ENCODE measurements at regions not wholly inside any gene's neighbourhood (a gene's known extent, or its start where the extent isn't known, plus 50 kb on each side); places are given as distances from the start of the nearest gene placed in this dataset.
A peak's percentile ranks its signal among the peaks of the same experiment; 100 is the strongest.
"Not testable (repeated sequence)": the region's sequence is repeated elsewhere in the genome, so short reads cannot be mapped to it uniquely, and the experiment has no call there.

DNA sequence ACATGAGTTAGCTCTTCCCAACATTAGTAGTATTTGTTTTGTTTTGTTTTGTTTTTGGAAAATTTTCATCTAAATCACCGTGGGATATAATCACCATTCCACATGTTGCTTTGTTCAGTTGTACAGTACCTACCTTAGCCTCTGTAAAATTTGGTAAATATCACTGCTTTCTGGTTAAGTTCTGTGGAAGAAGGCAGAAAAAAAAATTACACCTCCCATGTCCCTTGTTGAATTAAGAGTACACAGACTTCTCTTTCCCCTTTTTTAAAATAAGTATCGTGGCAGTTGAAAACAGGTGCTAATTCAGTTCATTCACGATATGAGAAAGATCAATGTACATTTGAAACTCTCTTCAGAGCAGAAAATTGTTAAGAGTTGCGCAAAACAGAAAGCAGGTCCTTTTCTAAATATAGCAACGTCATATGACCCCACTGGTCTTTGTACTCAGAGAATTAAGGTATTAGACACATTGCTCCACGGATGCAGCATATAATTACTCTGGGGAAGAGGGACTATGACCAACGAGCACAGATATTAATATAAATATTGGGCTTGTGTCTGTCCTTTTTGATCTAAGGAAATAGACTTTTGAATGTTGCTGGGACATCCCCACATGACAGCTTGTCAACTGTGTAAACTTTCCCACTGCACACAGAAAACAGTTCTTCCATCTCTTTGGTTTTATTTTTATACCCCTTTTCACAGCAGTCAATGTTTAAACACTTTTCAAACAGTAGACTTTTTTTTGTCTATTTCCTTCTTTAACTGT is 58.6 kb upstream of the ZNF217 start:
- H3K4me3 Mint-ChIP-seq: peak overlapping the region; percentile 49 to 82 (median 74)
- H3K9me3 Mint-ChIP-seq: no peaks in the 10 kb centered on the region
- H3K4me1 ChIP-seq (ENCODE audit: insufficient read depth, low read length): peaks cover 43% of the 10 kb centered on the region
- peak overlapping the region; percentile 4 to 11 for H3K4me3 ChIP-seq (ENCODE audit: low read length in 2 of 2)
- peaks cover 27 to 41% (median 35%) of the 10 kb centered on the region in 4 donors for H3K4me1 Mint-ChIP-seq
- peak overlapping the region; percentile 55 for H3K27ac ChIP-seq (ENCODE audit: low read depth, low read length)
- H3K36me3 Mint-ChIP-seq: no peaks in the 10 kb centered on the region
- peak; percentile 21 to 44 (median 32) for DNase-seq
- no peaks in the 10 kb centered on the region for H3K27me3 ChIP-seq (ENCODE audit: insufficient read depth, low read length)
- no peaks in the 10 kb centered on the region for H3K36me3 ChIP-seq (ENCODE audit: insufficient read depth, low read length)
- no peaks in the 10 kb centered on the region for H3K9me3 ChIP-seq (ENCODE audit: control insufficient read depth in 1 of 2, low read length in 2 of 2)
- POLR2A ChIA-PET (ENCODE audit: partially characterized antibody): interaction anchor here (0.7 to 3.3 kb wide), 9 partner anchors 9 to 221 kb away, joined by 3 to 30 read pairs (median 7); no protein-coding TSS in a partner anchor
- CTCF ChIA-PET (ENCODE audit: partially characterized antibody): interaction anchor here (1.0 to 2.6 kb wide), 5 partner anchors 9 to 263 kb away, joined by 4 to 9 read pairs (median 5); no protein-coding TSS in a partner anchor
- H3K27me3 Mint-ChIP-seq: no peaks in the 10 kb centered on the region
- intact Hi-C loops (cut with micrococcal nuclease): loop anchor here (2.0 kb wide), 2 partner anchors 57 to 73 kb away; no protein-coding TSS in a partner anchor
- peak overlapping the region; percentile 80 to 97 (median 94) for H3K27ac Mint-ChIP-seq

- CTCF ChIA-PET (ENCODE audit: partially characterized antibody): interaction anchor here (1.9 kb wide), 1 partner anchor 11 kb away, joined by 5 read pairs; no protein-coding TSS in a partner anchor
- peaks cover 22% of the 10 kb centered on the region for H3K4me1 ChIP-seq (ENCODE audit: insufficient read depth, low read length)
- not testable (repeated sequence) for DNase-seq
Observed at GRCh38 chr20:53649493-53649892, 55.9 kb upstream of the ZNF217 start.

GRCh38 chr20:53647286-53647821 is 53.7 kb upstream of the ZNF217 start:
- no peaks in the 10 kb centered on the region for H3K36me3 ChIP-seq (ENCODE audit: insufficient read depth, low read length)
- DNase-seq: no peak
- H3K27ac ChIP-seq (ENCODE audit: low read depth, low read length): no peak overlapping the region
- peaks cover 29% of the 10 kb centered on the region for H3K4me1 ChIP-seq (ENCODE audit: insufficient read depth, low read length)
- intact Hi-C loops (cut with micrococcal nuclease): no loop called here
- ChIA-PET POLR2A (ENCODE audit: partially characterized antibody) (interaction anchor here (1.1 kb wide), 1 partner anchor 17 kb away, joined by 3 read pairs; no protein-coding TSS in a partner anchor), CTCF (ENCODE audit: partially characterized antibody) (no interaction called here)
- H3K4me3 Mint-ChIP-seq: no peak overlapping the region
- no peaks in the 10 kb centered on the region for H3K27me3 ChIP-seq (ENCODE audit: insufficient read depth, low read length)
- peaks cover 12 to 33% (median 26%) of the 10 kb centered on the region in 4 donors for H3K4me1 Mint-ChIP-seq
- no peaks in the 10 kb centered on the region for H3K9me3 ChIP-seq (ENCODE audit: control insufficient read depth in 1 of 2, low read length in 2 of 2)
- no peaks in the 10 kb centered on the region for H3K9me3 Mint-ChIP-seq
- H3K27ac Mint-ChIP-seq: no peak overlapping the region
- no peaks in the 10 kb centered on the region for H3K36me3 Mint-ChIP-seq
- no peaks in the 10 kb centered on the region for H3K27me3 Mint-ChIP-seq
- H3K4me3 ChIP-seq (ENCODE audit: low read length in 2 of 2): no peak overlapping the region

More at GRCh38 chr20:53649493-53649892, 55.9 kb upstream of the ZNF217 start:
- Mint-ChIP-seq H3K27ac (peak overlapping the region in 1 of 7 donors; percentile 37), H3K4me1 (peaks cover 19 to 30% (median 24%) of the 10 kb centered on the region in 4 donors)
- intact Hi-C loops (cut with micrococcal nuclease); H3K9me3 Mint-ChIP-seq; H3K4me3 ChIP-seq (ENCODE audit: low read length in 2 of 2); H3K36me3 Mint-ChIP-seq; H3K27me3 ChIP-seq (ENCODE audit: insufficient read depth, low read length); H3K36me3 ChIP-seq (ENCODE audit: insufficient read depth, low read length); H3K27me3 Mint-ChIP-seq; H3K4me3 Mint-ChIP-seq; H3K27ac ChIP-seq (ENCODE audit: low read depth, low read length); H3K9me3 ChIP-seq (ENCODE audit: control insufficient read depth in 1 of 2, low read length in 2 of 2): not testable (repeated sequence)
- POLR2A ChIA-PET (ENCODE audit: partially characterized antibody): interaction anchor here (2.7 kb wide), 1 partner anchor 11 kb away, joined by 16 read pairs; no protein-coding TSS in a partner anchor

GRCh38 chr20:53646550-53646949 is 52.9 kb upstream of the ZNF217 start:
- no peak for DNase-seq
- no peak overlapping the region for H3K27ac Mint-ChIP-seq
- peaks cover 12 to 35% (median 26%) of the 10 kb centered on the region in 4 donors for H3K4me1 Mint-ChIP-seq
- H3K4me3 Mint-ChIP-seq: no peak overlapping the region
- Histone ChIP-seq H3K9me3 (ENCODE audit: control insufficient read depth in 1 of 2, low read length in 2 of 2) (no peaks in the 10 kb centered on the region), H3K27ac (ENCODE audit: low read depth, low read length) (no peak overlapping the region), H3K4me1 (ENCODE audit: insufficient read depth, low read length) (peaks cover 29% of the 10 kb centered on the region), H3K36me3 (ENCODE audit: insufficient read depth, low read length) (no peaks in the 10 kb centered on the region), H3K27me3 (ENCODE audit: insufficient read depth, low read length) (no peaks in the 10 kb centered on the region), H3K4me3 (ENCODE audit: low read length in 2 of 2) (no peak overlapping the region)
- intact Hi-C loops (cut with micrococcal nuclease): no loop called here
- no peaks in the 10 kb centered on the region for H3K27me3 Mint-ChIP-seq
- no peaks in the 10 kb centered on the region for H3K36me3 Mint-ChIP-seq
- no peaks in the 10 kb centered on the region for H3K9me3 Mint-ChIP-seq
- POLR2A ChIA-PET (ENCODE audit: partially characterized antibody): interaction anchor here (1.0 to 5.7 kb wide), 5 partner anchors 8 to 197 kb away, joined by 3 to 80 read pairs (median 8); partner anchors contain the start of gene ZNF217
- CTCF ChIA-PET (ENCODE audit: partially characterized antibody): no interaction called here

DNA sequence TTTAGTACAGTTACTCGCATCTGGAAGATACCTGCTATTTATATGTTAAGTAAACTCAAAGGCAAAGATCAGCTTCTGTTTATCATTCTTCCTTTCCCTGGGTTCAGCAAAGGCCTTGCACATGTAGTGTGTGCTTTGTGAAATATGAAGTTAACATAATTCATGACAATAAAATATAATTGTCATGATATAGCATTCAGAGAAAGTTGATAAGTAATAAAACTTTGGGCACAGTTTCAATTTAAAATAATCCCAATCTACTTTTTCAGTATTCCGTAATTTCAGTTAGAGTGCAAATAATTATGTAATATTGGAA is 51.9 kb upstream of the ZNF217 start:
- CTCF ChIA-PET (ENCODE audit: partially characterized antibody): no interaction called here
- no peak overlapping the region for H3K27ac ChIP-seq (ENCODE audit: low read depth, low read length)

DNA sequence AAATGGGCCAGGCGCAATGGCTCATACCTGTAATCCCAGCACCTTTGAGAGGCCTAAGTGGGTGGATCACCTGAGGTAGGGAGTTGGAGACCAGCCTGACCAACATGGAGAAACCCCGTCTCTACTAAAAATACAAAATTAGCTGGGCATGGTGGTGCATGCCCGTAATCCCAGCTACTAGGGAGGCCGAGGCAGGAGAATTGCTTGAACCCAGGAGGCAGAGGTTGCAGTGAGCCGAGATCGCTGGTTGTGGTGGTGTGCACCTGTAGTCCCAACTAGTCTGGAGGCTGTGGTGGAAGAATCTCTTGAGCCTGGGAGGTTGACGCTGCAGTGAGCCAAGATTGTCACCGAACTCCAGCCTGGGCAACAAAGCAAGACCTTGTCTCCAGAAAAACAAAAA is 50.5 kb upstream of the ZNF217 start:
- H3K27me3 ChIP-seq (ENCODE audit: insufficient read depth, low read length); H3K36me3 ChIP-seq (ENCODE audit: insufficient read depth, low read length); H3K27me3 Mint-ChIP-seq; H3K9me3 Mint-ChIP-seq; H3K4me3 ChIP-seq (ENCODE audit: low read length in 2 of 2); H3K9me3 ChIP-seq (ENCODE audit: control insufficient read depth in 1 of 2, low read length in 2 of 2); H3K4me3 Mint-ChIP-seq; H3K36me3 Mint-ChIP-seq; H3K27ac ChIP-seq (ENCODE audit: low read depth, low read length); DNase-seq: not testable (repeated sequence)
- CTCF ChIA-PET (ENCODE audit: partially characterized antibody): interaction anchor here (1.9 to 3.2 kb wide), 3 partner anchors 21 to 49 kb away, joined by 12 to 17 read pairs (median 16); no protein-coding TSS in a partner anchor
- H3K4me1 Mint-ChIP-seq: peaks cover 14 to 52% (median 37%) of the 10 kb centered on the region in 4 donors
- peak overlapping the region in 6 of 7 donors; percentile 24 to 99 (median 64) for H3K27ac Mint-ChIP-seq
- POLR2A ChIA-PET (ENCODE audit: partially characterized antibody): interaction anchor here (1.5 to 5.7 kb wide), 7 partner anchors 8 to 228 kb away, joined by 6 to 96 read pairs (median 44); partner anchors contain the start of gene ZNF217
- intact Hi-C loops (cut with micrococcal nuclease): loop anchor here (5.0 kb wide), 1 partner anchor 108 kb away; no protein-coding TSS in a partner anchor
- peaks cover 37% of the 10 kb centered on the region for H3K4me1 ChIP-seq (ENCODE audit: insufficient read depth, low read length)

More for the DNA sequence above, 51.9 kb upstream of the ZNF217 start:
- no peak overlapping the region for H3K4me3 Mint-ChIP-seq
- H3K4me1 Mint-ChIP-seq: peaks cover 14 to 45% (median 31%) of the 10 kb centered on the region in 4 donors
- Histone ChIP-seq H3K27me3 (ENCODE audit: insufficient read depth, low read length) (no peaks in the 10 kb centered on the region), H3K9me3 (ENCODE audit: control insufficient read depth in 1 of 2, low read length in 2 of 2) (no peaks in the 10 kb centered on the region), H3K36me3 (ENCODE audit: insufficient read depth, low read length) (no peaks in the 10 kb centered on the region), H3K4me3 (ENCODE audit: low read length in 2 of 2) (no peak overlapping the region), H3K4me1 (ENCODE audit: insufficient read depth, low read length) (peaks cover 37% of the 10 kb centered on the region)
- peaks cover 0 to 1% (median 0%) of the 10 kb centered on the region in 8 donors for H3K9me3 Mint-ChIP-seq
- DNase-seq: no peak
- no peaks in the 10 kb centered on the region for H3K27me3 Mint-ChIP-seq
- intact Hi-C loops (cut with micrococcal nuclease): no loop called here
- H3K36me3 Mint-ChIP-seq: no peaks in the 10 kb centered on the region
- POLR2A ChIA-PET (ENCODE audit: partially characterized antibody): interaction anchor here (1.0 to 5.7 kb wide), 6 partner anchors 9 to 227 kb away, joined by 4 to 80 read pairs (median 7); partner anchors contain the start of gene ZNF217
- H3K27ac Mint-ChIP-seq: peak overlapping the region in 6 of 7 donors; percentile 15 to 95 (median 32)
